ENCODE measurements at regions not wholly inside any gene's neighbourhood (a gene's known extent, or its start where the extent isn't known, plus 50 kb on each side); places are given as distances from the start of the nearest gene placed in this dataset.

DNA sequence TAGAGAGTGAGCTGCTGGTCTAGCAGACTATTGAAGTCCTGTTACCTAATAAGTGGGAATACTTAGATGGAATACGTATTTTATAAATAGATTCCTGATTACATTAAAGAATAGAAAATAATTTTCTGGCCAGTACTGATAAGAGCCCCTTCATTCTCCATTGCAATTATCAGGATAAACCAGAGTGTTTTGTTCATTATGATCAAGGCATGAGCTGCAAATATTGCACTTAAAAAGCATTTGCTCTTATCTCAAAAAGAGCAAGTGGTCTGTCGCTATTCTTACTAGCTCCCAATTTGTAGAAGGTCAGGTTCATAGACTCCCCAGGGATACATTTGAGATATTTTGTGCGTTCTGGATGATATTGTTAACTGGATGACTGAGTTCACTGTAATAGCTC lies 73.1 kb upstream of the PLCB4 start:
- TF ChIP-seq EZH2 (IDR thresholded peaks at IDR 0.05; ENCODE audit: borderline replicate concordance, insufficient read depth, low read depth, low read length, poor library complexity, severe bottlenecking), result no peak
- TF ChIP-seq, protein P1, sequence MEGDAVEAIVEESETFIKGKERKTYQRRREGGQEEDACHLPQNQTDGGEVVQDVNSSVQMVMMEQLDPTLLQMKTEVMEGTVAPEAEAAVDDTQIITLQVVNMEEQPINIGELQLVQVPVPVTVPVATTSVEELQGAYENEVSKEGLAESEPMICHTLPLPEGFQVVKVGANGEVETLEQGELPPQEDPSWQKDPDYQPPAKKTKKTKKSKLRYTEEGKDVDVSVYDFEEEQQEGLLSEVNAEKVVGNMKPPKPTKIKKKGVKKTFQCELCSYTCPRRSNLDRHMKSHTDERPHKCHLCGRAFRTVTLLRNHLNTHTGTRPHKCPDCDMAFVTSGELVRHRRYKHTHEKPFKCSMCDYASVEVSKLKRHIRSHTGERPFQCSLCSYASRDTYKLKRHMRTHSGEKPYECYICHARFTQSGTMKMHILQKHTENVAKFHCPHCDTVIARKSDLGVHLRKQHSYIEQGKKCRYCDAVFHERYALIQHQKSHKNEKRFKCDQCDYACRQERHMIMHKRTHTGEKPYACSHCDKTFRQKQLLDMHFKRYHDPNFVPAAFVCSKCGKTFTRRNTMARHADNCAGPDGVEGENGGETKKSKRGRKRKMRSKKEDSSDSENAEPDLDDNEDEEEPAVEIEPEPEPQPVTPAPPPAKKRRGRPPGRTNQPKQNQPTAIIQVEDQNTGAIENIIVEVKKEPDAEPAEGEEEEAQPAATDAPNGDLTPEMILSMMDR (IDR thresholded peaks at IDR 0.05), result no peak

All from B cell (primary cell).